Neural cell (in vitro differentiated cells): ENCODE measurements at regions not wholly inside any gene's neighbourhood (a gene's known extent, or its start where the extent isn't known, plus 50 kb on each side); places are given as distances from the start of the nearest gene placed in this dataset.

Source experiments
- H2AFZ ChIP-seq: fragments of 200-600, 300-800 bp; sonication (generic), shearing (Covaris generic); 2 replicates; pipeline ENCODE4 v1.6.0; 2014; ENCODE audit warnings: low read depth, mild to moderate bottlenecking, antibody characterized with exemption, low read length, moderate library complexity
- H3F3A ChIP-seq: fragments of 200-600 bp; shearing (Covaris generic); 2 replicates; pipeline ENCODE4 v1.6.1; 2016; ENCODE audit warnings: mild to moderate bottlenecking, moderate library complexity, mixed read lengths, antibody characterized with exemption, low read length; ENCODE audit not compliant: insufficient read depth, poor library complexity, severe bottlenecking
- H3K27ac ChIP-seq: fragments of 200-600, 300-800 bp; sonication (generic), shearing (Covaris generic); 2 replicates; pipeline ENCODE4 v1.5.1; 2014; ENCODE audit warnings: mild to moderate bottlenecking, low read length, moderate library complexity
- H3K27me3 ChIP-seq: fragments of 300-800, 200-600 bp; sonication (generic), shearing (Covaris generic); 2 replicates; pipeline ENCODE4 v1.6.0; 2014; ENCODE audit warnings: mild to moderate bottlenecking, low read depth, low read length, moderate library complexity; ENCODE audit not compliant: insufficient read depth
- H3K36me3 ChIP-seq: fragments of 300-800, 200-600 bp; sonication (generic), shearing (Covaris generic); 2 replicates; pipeline ENCODE4 v1.5.1; 2014; ENCODE audit warnings: mild to moderate bottlenecking, antibody characterized with exemption, low read length, moderate library complexity; ENCODE audit not compliant: insufficient read depth
- H3K4me2 ChIP-seq: fragments of 300-800, 200-600 bp; sonication (generic), shearing (Covaris generic); 2 replicates; pipeline ENCODE4 v1.6.0; 2014; ENCODE audit warnings: mild to moderate bottlenecking, low read length
- H3K4me3 ChIP-seq: fragments of 300-800, 200-600 bp; sonication (generic), shearing (Covaris generic); 2 replicates; pipeline ENCODE4 v1.5.1; 2014; ENCODE audit warnings: mild to moderate bottlenecking, low read length, moderate library complexity
- H3K79me2 ChIP-seq: fragments of 200-600 bp; shearing (Covaris generic); replicated peaks from 2 replicates; pipeline ENCODE4 v1.6.0; 2014; ENCODE audit warnings: mild to moderate bottlenecking, low read length, moderate library complexity; ENCODE audit not compliant: insufficient read depth
- H3K9ac ChIP-seq: fragments of 300-800, 200-600 bp; sonication (generic), shearing (Covaris generic); 2 replicates; pipeline ENCODE4 v1.6.1; 2016; ENCODE audit warnings: mild to moderate bottlenecking, low read length, mixed read lengths
- H3K9me2 ChIP-seq: fragments of 200-600 bp; shearing (Covaris generic); 2 replicates; pipeline ENCODE4 v1.6.1; 2016; ENCODE audit warnings: mild to moderate bottlenecking, low read length, mixed read lengths; ENCODE audit not compliant: insufficient read depth
- H3K9me3 ChIP-seq: fragments of 200-600, 300-800 bp; sonication (generic), shearing (Covaris generic); 2 replicates; pipeline ENCODE4 v1.6.1; 2016; ENCODE audit warnings: mild to moderate bottlenecking, mixed run types, low read length, moderate library complexity, mixed read lengths
- H4K20me1 ChIP-seq: fragments of 200-600 bp; shearing (Covaris generic); 2 replicates; pipeline ENCODE4 v1.6.1; 2016; ENCODE audit warnings: mild to moderate bottlenecking, mixed run types; ENCODE audit not compliant: insufficient read depth
- EP300 ChIP-seq: fragments of 450-650 bp; conservative IDR thresholded peaks from 2 replicates; pipeline ENCODE4 v1.6.1; 2014; ENCODE audit warnings: antibody characterized with exemption, mild to moderate bottlenecking, moderate library complexity; ENCODE audit not compliant: poor library complexity, severe bottlenecking
- EZH2 ChIP-seq: fragments of 200-600, 300-800 bp; shearing (Covaris generic), sonication (generic); IDR thresholded peaks from 2 replicates; pipeline ENCODE4 v1.6.1; 2014; ENCODE audit warnings: antibody characterized with exemption, low read length, borderline replicate concordance, mild to moderate bottlenecking; ENCODE audit not compliant: insufficient read depth, poor library complexity, severe bottlenecking
- MXI1 ChIP-seq: fragments of 450-650 bp; conservative IDR thresholded peaks from 2 replicates; pipeline ENCODE4 v1.6.1; 2014; ENCODE audit warnings: antibody characterized with exemption, mild to moderate bottlenecking; ENCODE audit not compliant: poor library complexity, severe bottlenecking
- POLR2AphosphoS5 ChIP-seq: IDR thresholded peaks from 2 replicates; pipeline ENCODE4 v1.6.1; 2012
- RAD21 ChIP-seq: fragments of 450-650 bp; conservative IDR thresholded peaks from 2 replicates; pipeline ENCODE4 v1.6.1; 2014; ENCODE audit warnings: antibody characterized with exemption, mild to moderate bottlenecking, moderate library complexity
- SMC3 ChIP-seq: fragments of 450-650 bp; conservative IDR thresholded peaks from 2 replicates; pipeline ENCODE4 v1.6.1; 2014; ENCODE audit warnings: antibody characterized with exemption, mild to moderate bottlenecking, moderate library complexity; ENCODE audit not compliant: poor library complexity
- TAF1 ChIP-seq: IDR thresholded peaks from 2 replicates; pipeline ENCODE4 v1.6.1; 2012; ENCODE audit warnings: low read depth
- TF ChIP-seq, protein P1 (sequence below): fragments of 450-650 bp; IDR thresholded peaks from 2 replicates; pipeline ENCODE4 v1.5.1; 2014; ENCODE audit warnings: antibody characterized with exemption, mild to moderate bottlenecking, moderate library complexity; ENCODE audit not compliant: poor library complexity, severe bottlenecking
- TF ChIP-seq, protein P2 (sequence below): IDR thresholded peaks from 2 replicates; pipeline ENCODE4 v1.6.1; 2012; ENCODE audit warnings: borderline replicate concordance

DNA sequence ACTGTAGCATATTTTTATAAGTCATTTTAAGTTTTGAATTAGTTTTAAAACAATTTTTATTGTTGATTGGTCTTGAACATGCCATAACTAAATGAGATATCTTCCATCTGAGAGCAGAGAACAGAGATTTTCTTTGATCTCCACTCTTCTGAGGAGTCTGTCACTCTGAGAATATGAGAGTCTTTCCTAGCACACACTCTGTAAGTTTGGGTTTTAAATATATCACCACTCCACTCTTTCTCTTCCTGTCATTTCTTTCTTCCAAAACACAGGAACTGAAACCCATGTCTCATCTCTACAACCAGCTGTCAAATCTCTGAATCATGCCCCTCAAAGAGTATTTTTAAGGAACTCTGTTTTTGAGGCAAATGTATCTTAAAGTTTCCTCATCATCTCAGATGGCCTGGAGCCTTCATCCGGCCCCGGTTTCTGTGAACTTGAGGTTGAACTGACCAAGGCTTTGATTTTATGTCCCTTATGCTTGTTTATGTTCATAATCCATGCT, 698.2 kb upstream of the SGCG start:
- no peaks in the 10 kb centered on the region for H4K20me1 ChIP-seq
- no peak overlapping the region for H3K4me2 ChIP-seq
- TF ChIP-seq SMC3 (no peak), MXI1 (no peak), POLR2AphosphoS5 (no peak), EP300 (no peak), EZH2 (no peak), TAF1 (no peak), RAD21 (no peak)
- TF ChIP-seq, protein P1, sequence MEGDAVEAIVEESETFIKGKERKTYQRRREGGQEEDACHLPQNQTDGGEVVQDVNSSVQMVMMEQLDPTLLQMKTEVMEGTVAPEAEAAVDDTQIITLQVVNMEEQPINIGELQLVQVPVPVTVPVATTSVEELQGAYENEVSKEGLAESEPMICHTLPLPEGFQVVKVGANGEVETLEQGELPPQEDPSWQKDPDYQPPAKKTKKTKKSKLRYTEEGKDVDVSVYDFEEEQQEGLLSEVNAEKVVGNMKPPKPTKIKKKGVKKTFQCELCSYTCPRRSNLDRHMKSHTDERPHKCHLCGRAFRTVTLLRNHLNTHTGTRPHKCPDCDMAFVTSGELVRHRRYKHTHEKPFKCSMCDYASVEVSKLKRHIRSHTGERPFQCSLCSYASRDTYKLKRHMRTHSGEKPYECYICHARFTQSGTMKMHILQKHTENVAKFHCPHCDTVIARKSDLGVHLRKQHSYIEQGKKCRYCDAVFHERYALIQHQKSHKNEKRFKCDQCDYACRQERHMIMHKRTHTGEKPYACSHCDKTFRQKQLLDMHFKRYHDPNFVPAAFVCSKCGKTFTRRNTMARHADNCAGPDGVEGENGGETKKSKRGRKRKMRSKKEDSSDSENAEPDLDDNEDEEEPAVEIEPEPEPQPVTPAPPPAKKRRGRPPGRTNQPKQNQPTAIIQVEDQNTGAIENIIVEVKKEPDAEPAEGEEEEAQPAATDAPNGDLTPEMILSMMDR = no peak
- TF ChIP-seq, protein P2, sequence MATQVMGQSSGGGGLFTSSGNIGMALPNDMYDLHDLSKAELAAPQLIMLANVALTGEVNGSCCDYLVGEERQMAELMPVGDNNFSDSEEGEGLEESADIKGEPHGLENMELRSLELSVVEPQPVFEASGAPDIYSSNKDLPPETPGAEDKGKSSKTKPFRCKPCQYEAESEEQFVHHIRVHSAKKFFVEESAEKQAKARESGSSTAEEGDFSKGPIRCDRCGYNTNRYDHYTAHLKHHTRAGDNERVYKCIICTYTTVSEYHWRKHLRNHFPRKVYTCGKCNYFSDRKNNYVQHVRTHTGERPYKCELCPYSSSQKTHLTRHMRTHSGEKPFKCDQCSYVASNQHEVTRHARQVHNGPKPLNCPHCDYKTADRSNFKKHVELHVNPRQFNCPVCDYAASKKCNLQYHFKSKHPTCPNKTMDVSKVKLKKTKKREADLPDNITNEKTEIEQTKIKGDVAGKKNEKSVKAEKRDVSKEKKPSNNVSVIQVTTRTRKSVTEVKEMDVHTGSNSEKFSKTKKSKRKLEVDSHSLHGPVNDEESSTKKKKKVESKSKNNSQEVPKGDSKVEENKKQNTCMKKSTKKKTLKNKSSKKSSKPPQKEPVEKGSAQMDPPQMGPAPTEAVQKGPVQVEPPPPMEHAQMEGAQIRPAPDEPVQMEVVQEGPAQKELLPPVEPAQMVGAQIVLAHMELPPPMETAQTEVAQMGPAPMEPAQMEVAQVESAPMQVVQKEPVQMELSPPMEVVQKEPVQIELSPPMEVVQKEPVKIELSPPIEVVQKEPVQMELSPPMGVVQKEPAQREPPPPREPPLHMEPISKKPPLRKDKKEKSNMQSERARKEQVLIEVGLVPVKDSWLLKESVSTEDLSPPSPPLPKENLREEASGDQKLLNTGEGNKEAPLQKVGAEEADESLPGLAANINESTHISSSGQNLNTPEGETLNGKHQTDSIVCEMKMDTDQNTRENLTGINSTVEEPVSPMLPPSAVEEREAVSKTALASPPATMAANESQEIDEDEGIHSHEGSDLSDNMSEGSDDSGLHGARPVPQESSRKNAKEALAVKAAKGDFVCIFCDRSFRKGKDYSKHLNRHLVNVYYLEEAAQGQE = no peak
- H3F3A ChIP-seq = no peaks in the 10 kb centered on the region
- H2AFZ ChIP-seq = no peak overlapping the region
- no peak overlapping the region for H3K9ac ChIP-seq
- H3K9me3 ChIP-seq = no peaks in the 10 kb centered on the region
- H3K27me3 ChIP-seq = no peaks in the 10 kb centered on the region
- no peaks in the 10 kb centered on the region for H3K9me2 ChIP-seq
- no peak overlapping the region for H3K4me3 ChIP-seq
- no peaks in the 10 kb centered on the region for H3K79me2 ChIP-seq
- H3K36me3 ChIP-seq = no peaks in the 10 kb centered on the region
- H3K27ac ChIP-seq = no peak overlapping the region

DNA sequence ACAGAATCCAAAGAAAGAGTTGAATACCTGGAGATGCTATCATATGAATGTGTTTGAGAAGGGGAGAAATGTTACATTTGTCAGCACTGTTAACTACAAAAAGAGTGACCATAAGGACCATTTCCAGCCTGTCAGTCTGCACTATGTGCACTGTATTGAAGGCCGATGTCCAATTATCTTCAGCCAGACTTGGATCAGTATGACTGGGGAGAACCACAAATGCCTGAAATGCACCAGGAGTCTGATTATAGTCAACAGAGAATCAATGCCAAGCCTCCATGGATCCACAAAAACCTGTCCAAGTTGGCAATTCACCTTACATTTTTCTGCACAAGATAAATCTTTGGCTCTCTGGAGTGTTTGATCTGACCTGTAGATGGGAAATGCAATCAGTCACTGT, 697.5 kb upstream of the SGCG start:
- Histone ChIP-seq H3K36me3 (no peaks in the 10 kb centered on the region), H3K9me3 (no peaks in the 10 kb centered on the region), H3K27ac (no peak overlapping the region), H3F3A (no peaks in the 10 kb centered on the region), H3K27me3 (no peaks in the 10 kb centered on the region), H4K20me1 (no peaks in the 10 kb centered on the region), H2AFZ (no peak overlapping the region), H3K9me2 (no peaks in the 10 kb centered on the region), H3K79me2 (no peaks in the 10 kb centered on the region), H3K4me2 (no peak overlapping the region), H3K9ac (no peak overlapping the region), H3K4me3 (no peak overlapping the region)
- no peak for TF ChIP-seq RAD21
- no peak for TF ChIP-seq POLR2AphosphoS5
- TF ChIP-seq MXI1 = no peak
- no peak for TF ChIP-seq EZH2
- no peak for TF ChIP-seq TAF1
- TF ChIP-seq, protein P2 = no peak
- TF ChIP-seq EP300 = no peak
- no peak for TF ChIP-seq SMC3
- TF ChIP-seq, protein P1 = no peak
